ENCODE measurements at regions not wholly inside any gene's neighbourhood (a gene's known extent, or its start where the extent isn't known, plus 50 kb on each side); places are given as distances from the start of the nearest gene placed in this dataset.

- FAIRE-seq (no peak), DNase-seq (ENCODE audit: low read depth) (no peak)
- Histone ChIP-seq H3K36me3 (ENCODE audit: control insufficient read depth, insufficient read depth, low read length) (no peaks in the 10 kb centered on the region), H3K27me3 (ENCODE audit: control insufficient read depth, insufficient read depth, low read length) (no peaks in the 10 kb centered on the region), H3K4me3 (ENCODE audit: low read depth, low read length) (no peak overlapping the region)
- TF ChIP-seq, protein P1, sequence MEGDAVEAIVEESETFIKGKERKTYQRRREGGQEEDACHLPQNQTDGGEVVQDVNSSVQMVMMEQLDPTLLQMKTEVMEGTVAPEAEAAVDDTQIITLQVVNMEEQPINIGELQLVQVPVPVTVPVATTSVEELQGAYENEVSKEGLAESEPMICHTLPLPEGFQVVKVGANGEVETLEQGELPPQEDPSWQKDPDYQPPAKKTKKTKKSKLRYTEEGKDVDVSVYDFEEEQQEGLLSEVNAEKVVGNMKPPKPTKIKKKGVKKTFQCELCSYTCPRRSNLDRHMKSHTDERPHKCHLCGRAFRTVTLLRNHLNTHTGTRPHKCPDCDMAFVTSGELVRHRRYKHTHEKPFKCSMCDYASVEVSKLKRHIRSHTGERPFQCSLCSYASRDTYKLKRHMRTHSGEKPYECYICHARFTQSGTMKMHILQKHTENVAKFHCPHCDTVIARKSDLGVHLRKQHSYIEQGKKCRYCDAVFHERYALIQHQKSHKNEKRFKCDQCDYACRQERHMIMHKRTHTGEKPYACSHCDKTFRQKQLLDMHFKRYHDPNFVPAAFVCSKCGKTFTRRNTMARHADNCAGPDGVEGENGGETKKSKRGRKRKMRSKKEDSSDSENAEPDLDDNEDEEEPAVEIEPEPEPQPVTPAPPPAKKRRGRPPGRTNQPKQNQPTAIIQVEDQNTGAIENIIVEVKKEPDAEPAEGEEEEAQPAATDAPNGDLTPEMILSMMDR (IDR thresholded peaks at IDR 0.05; ENCODE audit: insufficient read depth, low read length, severe bottlenecking) = no peak
These were observed 351.1 kb upstream of the HTR1E start for GRCh38 chr6:86586195-86586594.

GRCh38 chr6:86581833-86582232 lies 355.5 kb upstream of the HTR1E start:
- DNase-seq (ENCODE audit: low read depth) = peak; percentile 87
- Histone ChIP-seq H3K27me3 (ENCODE audit: control insufficient read depth, insufficient read depth, low read length) (no peaks in the 10 kb centered on the region), H3K4me3 (ENCODE audit: low read depth, low read length) (no peak overlapping the region), H3K36me3 (ENCODE audit: control insufficient read depth, insufficient read depth, low read length) (no peaks in the 10 kb centered on the region)
- FAIRE-seq = no peak
- TF ChIP-seq, protein P1 (IDR thresholded peaks at IDR 0.05; ENCODE audit: insufficient read depth, low read length, severe bottlenecking) = no peak

DNA sequence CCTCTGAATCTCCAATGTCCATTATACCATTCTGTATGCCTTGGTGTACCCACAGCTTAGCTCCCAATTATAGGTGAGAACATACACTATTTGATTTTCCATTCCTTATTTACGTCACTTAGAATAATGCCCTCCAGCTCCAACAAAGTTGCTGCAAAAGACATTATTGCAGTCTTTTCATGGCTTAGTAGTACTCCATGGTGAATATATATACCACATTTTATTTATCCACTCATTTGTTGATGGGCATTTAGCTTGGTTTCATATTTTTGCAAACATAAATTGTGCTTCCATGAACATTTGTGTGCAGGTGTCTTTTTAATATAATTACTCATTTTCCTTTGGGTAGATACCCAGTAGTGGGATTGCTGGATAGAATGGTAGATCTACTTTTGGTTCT lies 374.1 kb upstream of the HTR1E start:
- Histone ChIP-seq H3K27me3 (ENCODE audit: control insufficient read depth, insufficient read depth, low read length) (no peaks in the 10 kb centered on the region), H3K4me3 (ENCODE audit: low read depth, low read length) (no peak overlapping the region), H3K36me3 (ENCODE audit: control insufficient read depth, insufficient read depth, low read length) (no peaks in the 10 kb centered on the region)
- no peak for FAIRE-seq
- no peak for DNase-seq (ENCODE audit: low read depth)
- TF ChIP-seq, protein P1 (IDR thresholded peaks at IDR 0.05; ENCODE audit: insufficient read depth, low read length, severe bottlenecking) = no peak

DNA sequence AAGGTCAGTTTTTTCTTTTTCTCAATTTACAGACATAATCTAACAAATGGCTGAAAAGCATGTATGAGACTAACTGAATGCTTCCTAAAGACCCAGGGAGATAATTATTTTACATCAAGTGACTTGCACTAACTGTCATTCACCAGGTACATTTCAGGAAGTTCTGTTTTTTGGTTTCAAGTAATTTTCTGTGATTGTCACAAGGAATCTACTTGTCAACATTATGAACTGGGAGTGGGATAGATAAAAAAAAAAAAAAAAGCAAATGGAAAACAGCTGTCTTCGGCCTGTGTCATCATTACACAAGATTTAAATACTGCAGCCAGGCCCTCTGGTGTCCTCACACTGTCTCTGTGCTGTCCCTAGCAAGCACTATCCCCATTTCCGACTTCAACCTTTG lies 379.0 kb upstream of the HTR1E start:
- no peaks in the 10 kb centered on the region for H3K36me3 ChIP-seq (ENCODE audit: control insufficient read depth, insufficient read depth, low read length)
- FAIRE-seq = no peak

DNA sequence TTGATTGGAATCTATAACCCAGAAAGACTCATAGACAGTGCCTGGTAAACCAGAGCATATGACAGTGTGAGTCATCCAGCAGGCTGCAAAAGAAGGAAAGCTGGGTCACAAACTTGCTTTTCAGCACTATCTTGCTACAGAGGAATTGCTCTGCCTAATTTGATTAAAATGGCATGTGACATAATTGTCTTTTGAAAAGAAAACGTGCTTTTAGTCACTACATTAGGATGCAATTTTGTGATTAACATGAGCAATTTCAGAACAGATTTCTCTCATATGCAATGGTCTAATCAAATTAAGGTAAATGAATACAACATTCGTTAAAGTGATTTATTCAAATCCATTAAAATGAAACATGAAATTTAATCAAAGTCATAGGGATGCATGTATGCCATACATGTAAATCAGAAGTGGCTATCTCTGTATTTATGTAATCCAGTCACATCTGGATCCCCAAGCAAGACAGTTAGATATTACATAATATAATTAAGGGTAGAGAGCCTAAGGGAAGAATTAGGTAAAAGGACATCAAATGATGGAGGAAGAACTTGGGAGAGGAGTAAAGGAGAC lies 400.0 kb upstream of the HTR1E start:
- no peaks in the 10 kb centered on the region for H3K27me3 ChIP-seq (ENCODE audit: control insufficient read depth, insufficient read depth, low read length)
- no peaks in the 10 kb centered on the region for H3K36me3 ChIP-seq (ENCODE audit: control insufficient read depth, insufficient read depth, low read length)
- FAIRE-seq (no peak), DNase-seq (ENCODE audit: low read depth) (peak; percentile 13)
- H3K4me3 ChIP-seq (ENCODE audit: low read depth, low read length) = no peak overlapping the region
- TF ChIP-seq, protein P1 (IDR thresholded peaks at IDR 0.05; ENCODE audit: insufficient read depth, low read length, severe bottlenecking) = no peak

More for the DNA sequence above, 379.0 kb upstream of the HTR1E start:
- H3K4me3 ChIP-seq (ENCODE audit: low read depth, low read length) = no peak overlapping the region
- no peak for DNase-seq (ENCODE audit: low read depth)
- TF ChIP-seq, protein P1 (IDR thresholded peaks at IDR 0.05; ENCODE audit: insufficient read depth, low read length, severe bottlenecking) = no peak
- no peaks in the 10 kb centered on the region for H3K27me3 ChIP-seq (ENCODE audit: control insufficient read depth, insufficient read depth, low read length)

DNA sequence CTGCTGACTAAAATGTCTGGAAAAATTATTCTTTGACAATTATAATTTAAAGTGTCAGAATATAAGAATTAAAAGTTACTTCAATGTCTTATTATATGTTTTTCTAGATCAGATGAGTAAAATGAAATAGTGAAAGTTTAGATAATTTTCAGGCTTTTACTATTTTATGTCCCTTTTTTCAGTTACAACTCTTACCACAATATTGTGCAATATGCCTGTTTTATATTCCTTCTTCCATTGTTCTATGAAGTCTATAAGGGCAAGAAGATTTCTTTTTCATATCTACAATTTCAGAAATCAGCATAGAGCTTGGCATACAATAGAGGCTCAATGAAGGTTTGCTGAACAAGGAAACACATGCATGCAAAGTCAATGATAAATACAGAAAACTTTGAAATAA lies 401.2 kb upstream of the HTR1E start:
- Histone ChIP-seq H3K27me3 (ENCODE audit: control insufficient read depth, insufficient read depth, low read length) (no peaks in the 10 kb centered on the region), H3K36me3 (ENCODE audit: control insufficient read depth, insufficient read depth, low read length) (no peaks in the 10 kb centered on the region), H3K4me3 (ENCODE audit: low read depth, low read length) (no peak overlapping the region)
- no peak for FAIRE-seq
- TF ChIP-seq, protein P1 (IDR thresholded peaks at IDR 0.05; ENCODE audit: insufficient read depth, low read length, severe bottlenecking) = no peak
- DNase-seq (ENCODE audit: low read depth) = no peak
